H9 (cell line): ENCODE measurements at regions not wholly inside any gene's neighbourhood (a gene's known extent, or its start where the extent isn't known, plus 50 kb on each side); places are given as distances from the start of the nearest gene placed in this dataset.

ENCODE experiments used
- DNase-seq: peaks from one replicate; pipeline ENCODE4 v3.0.0-alpha.2; 2017
- H2AFZ ChIP-seq: one replicate; pipeline ENCODE4 v1.6.1; 2013; ENCODE audit warnings: mild to moderate bottlenecking, low read length, control low read depth, moderate library complexity
- H2AK5ac ChIP-seq: 2 replicates; pipeline ENCODE4 v1.6.1; 2013; ENCODE audit warnings: low read length, control low read depth, mixed read lengths; ENCODE audit not compliant: insufficient read length
- H2BK120ac ChIP-seq: one replicate; pipeline ENCODE4 v1.6.1; 2013; ENCODE audit warnings: low read depth, mild to moderate bottlenecking, low read length, control low read depth, inconsistent platforms; ENCODE audit not compliant: poor library complexity, severe bottlenecking
- H2BK12ac ChIP-seq: 2 replicates; pipeline ENCODE4 v1.6.1; 2013; ENCODE audit warnings: low read length, control low read depth, mixed read lengths, low read depth; ENCODE audit not compliant: insufficient read length
- H2BK15ac ChIP-seq: 2 replicates; pipeline ENCODE4 v1.6.1; 2013; ENCODE audit warnings: low read depth, low read length, control low read depth
- H2BK20ac ChIP-seq: one replicate; pipeline ENCODE4 v1.6.1; 2013; ENCODE audit warnings: low read depth, mild to moderate bottlenecking, low read length, control low read depth, inconsistent platforms; ENCODE audit not compliant: poor library complexity, severe bottlenecking
- H2BK5ac ChIP-seq: 2 replicates; pipeline ENCODE4 v1.6.1; 2013; ENCODE audit warnings: low read length, control low read depth, mixed read lengths; ENCODE audit not compliant: insufficient read length
- H3K14ac ChIP-seq: 2 replicates; pipeline ENCODE4 v1.6.1; 2013; ENCODE audit warnings: low read length, control low read depth; ENCODE audit not compliant: insufficient read depth
- H3K18ac ChIP-seq: 2 replicates; pipeline ENCODE4 v1.6.1; 2013; ENCODE audit warnings: low read depth, mild to moderate bottlenecking, mixed read lengths, low read length, control low read depth; ENCODE audit not compliant: insufficient read length
- H3K23ac ChIP-seq: 2 replicates; pipeline ENCODE4 v1.6.1; 2013; ENCODE audit warnings: low read length, control low read depth, mixed read lengths, low read depth; ENCODE audit not compliant: insufficient read length
- H3K23me2 ChIP-seq: 2 replicates; pipeline ENCODE4 v1.6.1; 2013; ENCODE audit warnings: low read depth, mild to moderate bottlenecking, mixed read lengths, low read length, control low read depth; ENCODE audit not compliant: insufficient read length, poor library complexity, severe bottlenecking
- H3K27ac ChIP-seq: 2 replicates; pipeline ENCODE4 v1.5.1; 2013; ENCODE audit warnings: low read length, control low read depth, mixed read lengths, low read depth; ENCODE audit not compliant: insufficient read length
- H3K27me3 ChIP-seq: 2 replicates; pipeline ENCODE4 v1.6.1; 2013; ENCODE audit warnings: low read length, control low read depth, inconsistent platforms; ENCODE audit not compliant: insufficient read depth
- H3K4ac ChIP-seq: 2 replicates; pipeline ENCODE4 v1.6.1; 2013; ENCODE audit warnings: low read depth, mild to moderate bottlenecking, control low read depth, inconsistent platforms, low read length, moderate library complexity
- H3K4me1 ChIP-seq: 2 replicates; pipeline ENCODE4 v1.6.1; 2013; ENCODE audit warnings: low read length, control low read depth, inconsistent platforms; ENCODE audit not compliant: insufficient read depth
- H3K4me2 ChIP-seq: 2 replicates; pipeline ENCODE4 v1.6.1; 2013; ENCODE audit warnings: low read length, control low read depth, mixed read lengths; ENCODE audit not compliant: insufficient read length, insufficient read depth
- H3K56ac ChIP-seq: 2 replicates; pipeline ENCODE4 v1.6.1; 2013; ENCODE audit warnings: low read depth, mild to moderate bottlenecking, mixed read lengths, low read length, control low read depth; ENCODE audit not compliant: insufficient read length
- H3K79me1 ChIP-seq: 2 replicates; pipeline ENCODE4 v1.6.1; 2013; ENCODE audit warnings: low read depth, mild to moderate bottlenecking, moderate library complexity, low read length, control low read depth, inconsistent platforms; ENCODE audit not compliant: insufficient read depth, poor library complexity, severe bottlenecking
- H3K79me2 ChIP-seq: 2 replicates; pipeline ENCODE4 v1.6.1; 2013; ENCODE audit warnings: low read length, control low read depth, inconsistent platforms; ENCODE audit not compliant: insufficient read depth
- H3K9ac ChIP-seq: 2 replicates; pipeline ENCODE4 v1.6.1; 2013; ENCODE audit warnings: low read length, control low read depth, mixed read lengths; ENCODE audit not compliant: insufficient read length; ENCODE audit errors: extremely low read depth
- H3K9me3 ChIP-seq: one replicate; pipeline ENCODE4 v1.6.1; 2013; ENCODE audit warnings: low read depth, low read length, inconsistent platforms; ENCODE audit not compliant: control insufficient read depth
- H3T11ph ChIP-seq: one replicate; pipeline ENCODE4 v1.6.1; 2013; ENCODE audit warnings: mild to moderate bottlenecking, low read length, control low read depth, inconsistent platforms
- H4K20me1 ChIP-seq: one replicate; pipeline ENCODE4 v1.6.1; 2013; ENCODE audit not compliant: control insufficient read depth, insufficient read length, insufficient read depth
- H4K5ac ChIP-seq: 2 replicates; pipeline ENCODE4 v1.6.1; 2013; ENCODE audit warnings: low read depth, mild to moderate bottlenecking, mixed read lengths, low read length, control low read depth; ENCODE audit not compliant: insufficient read length
- H4K8ac ChIP-seq: replicated peaks from 2 replicates; pipeline ENCODE4 v1.6.1; 2013; ENCODE audit warnings: low read length, control low read depth, mixed read lengths, low read depth; ENCODE audit not compliant: insufficient read length
- H4K91ac ChIP-seq: 2 replicates; pipeline ENCODE4 v1.6.1; 2013; ENCODE audit warnings: low read depth, mild to moderate bottlenecking, moderate library complexity, mixed read lengths, low read length, control low read depth; ENCODE audit not compliant: insufficient read length
- H3K27ac Mint-ChIP-seq, 3 experiments: 2 replicates in 2 of 3; 3 replicates in 1 of 3; pipeline ENCODE4 v1.8.0; 2020 to 2021; ENCODE audit warnings: mixed read lengths in 3 of 3, mild to moderate bottlenecking in 1 of 3, moderate library complexity in 1 of 3
- H3K27me3 Mint-ChIP-seq: 2 replicates; pipeline ENCODE4 v1.8.0; 2021; ENCODE audit warnings: low read depth, mild to moderate bottlenecking, moderate library complexity, mixed read lengths
- H3K36me3 Mint-ChIP-seq, 3 experiments: 2 replicates in 2 of 3; 3 replicates in 1 of 3; pipeline ENCODE4 v1.8.0; 2020 to 2021; ENCODE audit warnings: low read depth in 3 of 3, mixed read lengths in 3 of 3; ENCODE audit not compliant: insufficient read depth in 1 of 3
- H3K4me1 Mint-ChIP-seq, 2 experiments: 2 replicates each; pipeline ENCODE4 v1.8.0; 2020; ENCODE audit warnings: mixed read lengths in 2 of 2
- H3K4me3 Mint-ChIP-seq, 2 experiments: 2 replicates in 1 of 2; 3 replicates in 1 of 2; pipeline ENCODE4 v1.8.0; 2020 to 2021; ENCODE audit warnings: mild to moderate bottlenecking in 2 of 2, mixed read lengths in 2 of 2, moderate library complexity in 1 of 2
- H3K9me3 Mint-ChIP-seq, 2 experiments: 2 replicates in 1 of 2; 3 replicates in 1 of 2; pipeline ENCODE4 v1.8.0; 2020; ENCODE audit warnings: mild to moderate bottlenecking in 2 of 2, mixed read lengths in 2 of 2, moderate library complexity in 1 of 2
- WGBS: extraction: QIAGEN DNeasy Blood & Tissue Kit; methylation state at CpG from one replicate; pipeline ENCODE4 v1.1.7; 2013; ENCODE audit warnings: missing lambda C conversion rate, low lambda C conversion rate, mixed read lengths; ENCODE audit not compliant: insufficient read length; ENCODE audit errors: extremely low coverage; 5-methylcytosine and 5-hydroxymethylcytosine counted together
- TF ChIP-seq, protein P1 (sequence below): fragments of 200-600 bp; sonication (generic); conservative IDR thresholded peaks from 3 replicates; pipeline ENCODE4 v1.8.0; 2021; ENCODE audit warnings: antibody characterized with exemption, mild to moderate bottlenecking

DNA sequence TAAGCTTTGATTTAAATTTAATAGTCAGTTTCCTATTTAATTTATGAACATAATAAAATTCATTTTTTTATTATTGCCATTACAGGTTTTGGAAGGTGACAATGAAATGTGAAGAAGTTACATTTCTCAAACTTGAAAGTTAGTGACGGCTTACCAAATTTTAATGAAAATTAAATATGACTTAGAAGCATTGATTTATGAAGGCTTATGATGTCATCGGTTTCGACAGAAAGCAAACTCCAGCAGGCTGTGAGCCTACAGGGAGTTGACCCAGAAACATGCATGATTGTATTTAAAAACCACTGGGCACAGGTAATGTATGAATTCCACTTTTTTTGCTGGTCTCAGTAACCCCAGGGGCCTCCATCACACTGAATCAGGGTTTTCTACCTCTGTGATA lies 157.1 kb downstream of the FHIP1A start:
- H3K56ac ChIP-seq = no peak overlapping the region
- H4K20me1 ChIP-seq = no peaks in the 10 kb centered on the region
- H3K27ac ChIP-seq = no peak overlapping the region
- no CpG with 5 or more reads among the region's 3 CpGs for WGBS
- H3K23ac ChIP-seq = no peak overlapping the region
- H4K8ac ChIP-seq = no peak overlapping the region
- no peak overlapping the region for H2BK12ac ChIP-seq
- 0 out of 2 replicates have a peak, but pooled peaks cover 2% of the 10 kb centered on the region for H3K79me2 ChIP-seq
- Mint-ChIP-seq H3K9me3 (no peaks in the 10 kb centered on the region), H3K36me3 (no peaks in the 10 kb centered on the region; a peak in 1 of 7 replicates), H3K4me1 (peaks cover 0 to 2% of the 10 kb centered on the region in 2 experiments; a peak in 2 of 4 replicates), H3K27me3 (no peaks in the 10 kb centered on the region), H3K27ac (no peak overlapping the region), H3K4me3 (no peak overlapping the region)
- no peak overlapping the region for H4K5ac ChIP-seq
- no peak overlapping the region for H3K18ac ChIP-seq
- no peak overlapping the region for H4K91ac ChIP-seq
- no peak for DNase-seq
- no peak overlapping the region for H2BK120ac ChIP-seq
- no peak overlapping the region for H3K4me2 ChIP-seq
- H3K14ac ChIP-seq = no peak overlapping the region
- no peak overlapping the region for H2BK20ac ChIP-seq
- H2BK5ac ChIP-seq = no peak overlapping the region
- H3K4ac ChIP-seq = no peak overlapping the region
- no peak overlapping the region for H2AK5ac ChIP-seq
- H2AFZ ChIP-seq = no peak overlapping the region
- no peaks in the 10 kb centered on the region for H3K9me3 ChIP-seq
- no peaks in the 10 kb centered on the region for H3K4me1 ChIP-seq
- no peak overlapping the region for H2BK15ac ChIP-seq
- H3K79me1 ChIP-seq = no peaks in the 10 kb centered on the region
- TF ChIP-seq, protein P1, sequence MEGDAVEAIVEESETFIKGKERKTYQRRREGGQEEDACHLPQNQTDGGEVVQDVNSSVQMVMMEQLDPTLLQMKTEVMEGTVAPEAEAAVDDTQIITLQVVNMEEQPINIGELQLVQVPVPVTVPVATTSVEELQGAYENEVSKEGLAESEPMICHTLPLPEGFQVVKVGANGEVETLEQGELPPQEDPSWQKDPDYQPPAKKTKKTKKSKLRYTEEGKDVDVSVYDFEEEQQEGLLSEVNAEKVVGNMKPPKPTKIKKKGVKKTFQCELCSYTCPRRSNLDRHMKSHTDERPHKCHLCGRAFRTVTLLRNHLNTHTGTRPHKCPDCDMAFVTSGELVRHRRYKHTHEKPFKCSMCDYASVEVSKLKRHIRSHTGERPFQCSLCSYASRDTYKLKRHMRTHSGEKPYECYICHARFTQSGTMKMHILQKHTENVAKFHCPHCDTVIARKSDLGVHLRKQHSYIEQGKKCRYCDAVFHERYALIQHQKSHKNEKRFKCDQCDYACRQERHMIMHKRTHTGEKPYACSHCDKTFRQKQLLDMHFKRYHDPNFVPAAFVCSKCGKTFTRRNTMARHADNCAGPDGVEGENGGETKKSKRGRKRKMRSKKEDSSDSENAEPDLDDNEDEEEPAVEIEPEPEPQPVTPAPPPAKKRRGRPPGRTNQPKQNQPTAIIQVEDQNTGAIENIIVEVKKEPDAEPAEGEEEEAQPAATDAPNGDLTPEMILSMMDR = no peak
- no peaks in the 10 kb centered on the region for H3K27me3 ChIP-seq
- H3K23me2 ChIP-seq = no peaks in the 10 kb centered on the region
- H3K9ac ChIP-seq = no peak overlapping the region
- H3T11ph ChIP-seq = no peak overlapping the region
